Fibroblast of mammary gland (primary cell): ENCODE measurements at regions not wholly inside any gene's neighbourhood (a gene's known extent, or its start where the extent isn't known, plus 50 kb on each side); places are given as distances from the start of the nearest gene placed in this dataset.
A peak's percentile ranks its signal among the peaks of the same experiment; 100 is the strongest.

Source experiments
- DNase-seq: peaks from one replicate; pipeline ENCODE4 v3.0.0-alpha.2; 2010; ENCODE audit warnings: low read depth
- H3K4me3 ChIP-seq: 2 replicates; pipeline ENCODE4 v1.5.1; 2011; ENCODE audit warnings: low read depth, mild to moderate bottlenecking, low read length, moderate library complexity; ENCODE audit not compliant: control insufficient read depth
- TF ChIP-seq, protein P1 (sequence below): conservative IDR thresholded peaks from 2 replicates; pipeline ENCODE4 v1.5.1; 2011; ENCODE audit warnings: low read depth, low read length, inconsistent platforms; ENCODE audit not compliant: control insufficient read depth, insufficient read depth

DNA sequence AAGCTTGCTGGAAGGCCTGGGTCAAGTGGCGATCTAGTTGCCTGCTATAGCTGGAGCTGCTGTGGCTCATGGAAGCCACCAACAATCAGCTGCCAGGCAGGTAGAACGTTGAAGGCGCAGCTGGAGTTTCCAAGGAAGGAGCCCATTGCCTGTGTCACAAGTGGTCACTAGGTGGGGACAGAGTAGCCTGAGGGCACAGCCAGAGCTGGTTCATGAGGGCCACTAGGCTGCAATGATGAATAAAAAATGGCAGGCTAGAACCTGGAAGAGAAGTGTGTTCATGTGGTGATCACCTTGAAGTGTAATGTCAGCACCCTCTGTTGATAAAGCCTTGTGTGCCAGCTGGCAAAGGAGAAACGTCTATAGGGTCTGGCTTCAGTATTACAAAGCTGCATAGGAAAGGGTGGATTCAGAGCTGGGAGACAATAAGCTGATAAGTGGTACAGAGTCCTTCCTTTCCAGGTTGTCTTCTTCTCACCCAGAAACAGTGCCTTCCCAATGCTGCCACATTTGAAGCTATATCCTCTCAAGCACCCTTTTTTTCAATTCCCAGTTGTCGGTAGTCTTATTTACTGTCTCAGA, 165.8 kb downstream of the EMP1 start:
- peak; percentile 61 for DNase-seq
- H3K4me3 ChIP-seq, result no peak overlapping the region

GRCh38 chr12:13359636-13360035, 163.1 kb downstream of the EMP1 start:
- TF ChIP-seq, protein P1, sequence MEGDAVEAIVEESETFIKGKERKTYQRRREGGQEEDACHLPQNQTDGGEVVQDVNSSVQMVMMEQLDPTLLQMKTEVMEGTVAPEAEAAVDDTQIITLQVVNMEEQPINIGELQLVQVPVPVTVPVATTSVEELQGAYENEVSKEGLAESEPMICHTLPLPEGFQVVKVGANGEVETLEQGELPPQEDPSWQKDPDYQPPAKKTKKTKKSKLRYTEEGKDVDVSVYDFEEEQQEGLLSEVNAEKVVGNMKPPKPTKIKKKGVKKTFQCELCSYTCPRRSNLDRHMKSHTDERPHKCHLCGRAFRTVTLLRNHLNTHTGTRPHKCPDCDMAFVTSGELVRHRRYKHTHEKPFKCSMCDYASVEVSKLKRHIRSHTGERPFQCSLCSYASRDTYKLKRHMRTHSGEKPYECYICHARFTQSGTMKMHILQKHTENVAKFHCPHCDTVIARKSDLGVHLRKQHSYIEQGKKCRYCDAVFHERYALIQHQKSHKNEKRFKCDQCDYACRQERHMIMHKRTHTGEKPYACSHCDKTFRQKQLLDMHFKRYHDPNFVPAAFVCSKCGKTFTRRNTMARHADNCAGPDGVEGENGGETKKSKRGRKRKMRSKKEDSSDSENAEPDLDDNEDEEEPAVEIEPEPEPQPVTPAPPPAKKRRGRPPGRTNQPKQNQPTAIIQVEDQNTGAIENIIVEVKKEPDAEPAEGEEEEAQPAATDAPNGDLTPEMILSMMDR, result no peak
- no peak for DNase-seq

More for the DNA sequence above, 165.8 kb downstream of the EMP1 start:
- TF ChIP-seq, protein P1, result peak; percentile 89

GRCh38 chr12:13358391-13358905, 161.9 kb downstream of the EMP1 start:
- TF ChIP-seq, protein P1, result no peak
- H3K4me3 ChIP-seq, result no peak overlapping the region
- DNase-seq, result no peak

More at GRCh38 chr12:13359636-13360035, 163.1 kb downstream of the EMP1 start:
- no peak overlapping the region for H3K4me3 ChIP-seq

DNA sequence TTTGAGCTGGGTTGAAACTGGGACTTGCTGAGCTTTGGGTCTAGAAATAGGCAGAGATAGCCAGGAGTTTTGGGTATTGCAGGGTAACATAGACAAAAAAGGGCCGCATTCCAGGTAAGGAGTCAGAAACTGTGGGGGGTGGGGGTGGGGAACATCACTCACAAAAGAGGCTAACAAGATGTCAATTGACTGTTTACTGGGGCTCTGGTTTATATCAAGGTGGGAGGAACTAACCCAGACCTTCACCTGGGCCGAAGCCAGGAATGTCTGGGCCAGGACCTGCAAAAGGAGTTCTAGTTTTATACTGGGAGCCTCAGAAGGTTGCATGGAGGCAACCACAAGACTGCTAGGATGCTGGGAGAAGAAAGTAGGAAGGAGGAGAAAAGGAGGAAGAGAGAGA, 154.4 kb downstream of the EMP1 start:
- no peak overlapping the region for H3K4me3 ChIP-seq
- TF ChIP-seq, protein P1, result no peak
- no peak for DNase-seq

- TF ChIP-seq, protein P1, result no peak
- H3K4me3 ChIP-seq, result no peak overlapping the region
- DNase-seq, result no peak
Observed at GRCh38 chr12:13350381-13350780, 153.9 kb downstream of the EMP1 start.

- DNase-seq, result peak; percentile 8
- TF ChIP-seq, protein P1, result no peak
- no peak overlapping the region for H3K4me3 ChIP-seq
Observed at GRCh38 chr12:13348464-13348863, 151.9 kb downstream of the EMP1 start.
